Aorta (tissue), 5 donors: ENCODE measurements at regions not wholly inside any gene's neighbourhood (a gene's known extent, or its start where the extent isn't known, plus 50 kb on each side); places are given as distances from the start of the nearest gene placed in this dataset.
A peak's percentile ranks its signal among the peaks of the same experiment; 100 is the strongest.

Source experiments
- ATAC-seq: fragments of 200-7000 bp; cut with Tn5 transposase; one replicate; pipeline ENCODE4 v1.9.1; 2022; ENCODE audit warnings: moderate library complexity; ENCODE audit not compliant: low FRiP score
- DNase-seq, 2 donors: peaks; one replicate each; pipeline ENCODE4 v3.0.0-alpha.2; 2020
- H3K27ac ChIP-seq, 2 donors: one replicate each; pipeline ENCODE4 v1.5.1; 2013; ENCODE audit warnings: low read length in 2 of 2, mild to moderate bottlenecking in 2 of 2, moderate library complexity in 2 of 2, control low read depth in 1 of 2, inconsistent platforms in 1 of 2, low read depth in 1 of 2
- H3K27me3 ChIP-seq, 2 donors: one replicate each; pipeline ENCODE4 v1.6.1; 2013; ENCODE audit warnings: control low read depth in 1 of 2, low read length in 1 of 2, mild to moderate bottlenecking in 1 of 2, moderate library complexity in 1 of 2; ENCODE audit not compliant: insufficient read depth in 2 of 2, control insufficient read depth in 1 of 2
- H3K36me3 ChIP-seq, 2 donors: one replicate each; pipeline ENCODE4 v1.6.1; 2013; ENCODE audit warnings: control low read depth in 1 of 2, low read length in 1 of 2, mild to moderate bottlenecking in 1 of 2; ENCODE audit not compliant: insufficient read depth in 2 of 2, control insufficient read depth in 1 of 2
- H3K4me1 ChIP-seq, 2 donors: one replicate each; pipeline ENCODE4 v1.6.1; 2013; ENCODE audit warnings: low read length in 2 of 2, control low read depth in 1 of 2, mild to moderate bottlenecking in 1 of 2, moderate library complexity in 1 of 2; ENCODE audit not compliant: insufficient read depth in 2 of 2, control insufficient read depth in 1 of 2
- H3K4me3 ChIP-seq, 2 donors: one replicate each; pipeline ENCODE4 v1.5.1; 2013; ENCODE audit warnings: low read length in 2 of 2, control low read depth in 1 of 2, mild to moderate bottlenecking in 1 of 2
- H3K9me3 ChIP-seq: one replicate; pipeline ENCODE4 v1.6.1; 2013; ENCODE audit warnings: mild to moderate bottlenecking, low read length; ENCODE audit not compliant: control insufficient read depth
- WGBS, 2 donors: extraction: QIAGEN DNeasy Blood & Tissue Kit; methylation state at CpG; one replicate each; pipeline ENCODE4 v1.1.7; 2013; 5-methylcytosine and 5-hydroxymethylcytosine counted together
- intact Hi-C, 2 donors: fragments of 100-400 bp; cut with DNase I; formaldehyde crosslinking; loops; one replicate each; pipeline versions ENCODE4 v1.14.2 to v1.15.0; 2022
- donor health status: healthy with polysubstance abuse.
- donor health status: Bipolar disorder and iron deficiency.
- donor health status: DM: no; HTN: no; CAD: no.
- donor health status: DM: no; HTN: no; CAD: no.
- donor health status: DM: yes; HTN: yes; CAD: no.

- Histone ChIP-seq H3K36me3 (peaks cover 0 to 2% of the 10 kb centered on the region in 2 donors), H3K4me3 (no peak overlapping the region), H3K9me3 (peaks cover 5% of the 10 kb centered on the region), H3K27me3 (no peaks in the 10 kb centered on the region), H3K27ac (no peak overlapping the region), H3K4me1 (peaks cover 3 to 4% of the 10 kb centered on the region in 2 donors)
- intact Hi-C loops = loop anchor here in 1 of 2 donors (5.0 kb wide), 1 partner anchor 627 kb away; no protein-coding TSS in a partner anchor
- DNase-seq (no peak), ATAC-seq (no peak)
- 97 to 98% methylated on average over 4 of the region's 4 CpGs for WGBS, 2 donors
These were observed 585.6 kb downstream of the ETNK1 start for GRCh38 chr12:23210573-23210972.

- Histone ChIP-seq H3K9me3 (peaks cover 10% of the 10 kb centered on the region), H3K27ac (peak overlapping the region; percentile 57 to 73), H3K36me3 (peaks cover 0 to 2% of the 10 kb centered on the region in 2 donors), H3K27me3 (peaks cover 0 to 2% of the 10 kb centered on the region in 2 donors), H3K4me3 (no peak overlapping the region), H3K4me1 (peaks cover 3 to 4% of the 10 kb centered on the region in 2 donors)
- DNase-seq = no peak
- intact Hi-C loops = loop anchor here in 1 of 2 donors (5.0 kb wide), 1 partner anchor 626 kb away; no protein-coding TSS in a partner anchor
- ATAC-seq = no peak
- 17 to 20% methylated on average over 7 of the region's 7 CpGs for WGBS, 2 donors
These were observed 586.7 kb downstream of the ETNK1 start for GRCh38 chr12:23211384-23212320.

GRCh38 chr12:23217158-23217557, 592.2 kb downstream of the ETNK1 start:
- ATAC-seq (no peak), DNase-seq (no peak)
- no peaks in the 10 kb centered on the region for H3K36me3 ChIP-seq
- no peak overlapping the region for H3K27ac ChIP-seq
- H3K4me3 ChIP-seq = no peak overlapping the region
- H3K27me3 ChIP-seq = peaks cover 0 to 2% of the 10 kb centered on the region in 2 donors
- peaks cover 3 to 5% of the 10 kb centered on the region in 2 donors for H3K4me1 ChIP-seq
- peaks cover 6% of the 10 kb centered on the region for H3K9me3 ChIP-seq
- intact Hi-C loops = no loop called here

- peak; percentile 36 for ATAC-seq
- intact Hi-C loops = no loop called here
These were observed 592.7 kb downstream of the ETNK1 start for GRCh38 chr12:23217667-23218066.

GRCh38 chr12:23221066-23221465, 596.1 kb downstream of the ETNK1 start:
- H3K9me3 ChIP-seq = no peaks in the 10 kb centered on the region
- H3K27me3 ChIP-seq = no peaks in the 10 kb centered on the region
- H3K36me3 ChIP-seq = no peaks in the 10 kb centered on the region
- intact Hi-C loops = no loop called here
- no peak for ATAC-seq
- no peak for DNase-seq
- no peak overlapping the region for H3K4me3 ChIP-seq
- H3K27ac ChIP-seq = no peak overlapping the region
- WGBS, 2 donors = 88 to 90% methylated on average over 4 of the region's 4 CpGs
- peaks cover 1 to 8% of the 10 kb centered on the region in 2 donors for H3K4me1 ChIP-seq

More at GRCh38 chr12:23217667-23218066, 592.7 kb downstream of the ETNK1 start:
- WGBS, 2 donors = 46 to 50% methylated on average over 2 of the region's 2 CpGs
- Histone ChIP-seq H3K36me3 (no peaks in the 10 kb centered on the region), H3K27ac (no peak overlapping the region), H3K4me1 (peaks cover 1 to 3% of the 10 kb centered on the region in 2 donors), H3K4me3 (no peak overlapping the region), H3K27me3 (peaks cover 0 to 2% of the 10 kb centered on the region in 2 donors), H3K9me3 (peaks cover 6% of the 10 kb centered on the region)
- DNase-seq = no peak

- Histone ChIP-seq H3K36me3 (no peaks in the 10 kb centered on the region), H3K27me3 (no peaks in the 10 kb centered on the region), H3K9me3 (no peaks in the 10 kb centered on the region), H3K4me1 (peaks cover 1 to 10% of the 10 kb centered on the region in 2 donors), H3K4me3 (no peak overlapping the region), H3K27ac (peak overlapping the region in 1 of 2 donors; percentile 44)
- WGBS, 2 donors = 67 to 71% methylated on average over 1 of the region's 1 CpG
- DNase-seq (no peak), ATAC-seq (no peak)
- intact Hi-C loops = no loop called here
These were observed 597.0 kb downstream of the ETNK1 start for GRCh38 chr12:23221926-23222325.

GRCh38 chr12:23222801-23223200, 597.8 kb downstream of the ETNK1 start:
- intact Hi-C loops = no loop called here
- no peaks in the 10 kb centered on the region for H3K36me3 ChIP-seq
- H3K27ac ChIP-seq = no peak overlapping the region
- no peak overlapping the region for H3K4me3 ChIP-seq
- ATAC-seq = no peak
- 77 to 89% methylated on average over 3 of the region's 3 CpGs for WGBS, 2 donors
- no peak for DNase-seq
- peaks cover 1 to 10% of the 10 kb centered on the region in 2 donors for H3K4me1 ChIP-seq
- no peaks in the 10 kb centered on the region for H3K27me3 ChIP-seq
- no peaks in the 10 kb centered on the region for H3K9me3 ChIP-seq

GRCh38 chr12:23228101-23228500, 603.1 kb downstream of the ETNK1 start:
- no peaks in the 10 kb centered on the region for H3K27me3 ChIP-seq
- WGBS, 2 donors = 78 to 82% methylated on average over 2 of the region's 2 CpGs
- H3K4me1 ChIP-seq = peaks cover 0 to 8% of the 10 kb centered on the region in 2 donors
- intact Hi-C loops = no loop called here
- DNase-seq (no peak), ATAC-seq (no peak)
- H3K9me3 ChIP-seq = no peaks in the 10 kb centered on the region
- no peak overlapping the region for H3K27ac ChIP-seq
- H3K36me3 ChIP-seq = no peaks in the 10 kb centered on the region
- no peak overlapping the region for H3K4me3 ChIP-seq

- WGBS, 2 donors = 82 to 85% methylated on average over 2 of the region's 2 CpGs
- intact Hi-C loops = no loop called here
These were observed 605.9 kb downstream of the ETNK1 start for GRCh38 chr12:23230899-23231298.

More at GRCh38 chr12:23230899-23231298, 605.9 kb downstream of the ETNK1 start:
- DNase-seq (no peak), ATAC-seq (no peak)
- Histone ChIP-seq H3K27ac (no peak overlapping the region), H3K4me1 (peaks cover 0 to 4% of the 10 kb centered on the region in 2 donors), H3K4me3 (no peak overlapping the region), H3K36me3 (no peaks in the 10 kb centered on the region), H3K27me3 (no peaks in the 10 kb centered on the region), H3K9me3 (no peaks in the 10 kb centered on the region)
